ENCODE measurements at regions not wholly inside any gene's neighbourhood (a gene's known extent, or its start where the extent isn't known, plus 50 kb on each side); places are given as distances from the start of the nearest gene placed in this dataset.

DNA sequence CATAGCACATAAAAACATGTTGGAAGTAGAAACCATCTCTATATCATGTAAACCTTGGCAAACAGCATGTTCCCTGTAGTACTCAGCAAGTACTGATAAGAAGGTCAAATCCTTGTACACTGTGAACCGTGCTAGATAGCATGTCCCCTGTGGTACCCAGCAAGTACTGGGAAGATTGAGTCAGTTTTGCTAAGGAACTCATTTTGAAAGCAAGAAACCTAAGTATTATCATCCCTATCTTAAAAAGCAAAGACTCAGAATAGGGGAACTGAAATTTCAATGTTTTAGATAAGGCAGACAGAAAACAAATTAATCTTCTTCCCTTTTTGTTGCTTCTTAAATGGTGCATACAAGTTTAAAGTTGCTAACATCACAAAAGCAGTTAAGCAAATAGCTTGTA is 180.2 kb downstream of the RBM46 start:
- 12 to 18% (median 15%) methylated on average over 1 of the region's 1 CpG for WGBS, 3 donors
- no peak overlapping the region for H3K27ac ChIP-seq
- H3K27me3 ChIP-seq = no peaks in the 10 kb centered on the region
- no peak overlapping the region for H3K4me3 ChIP-seq
- TF ChIP-seq EP300 (IDR thresholded peaks at IDR 0.05) (no peak), POLR2A (IDR thresholded peaks at IDR 0.05) (no peak)
- TF ChIP-seq, protein P1, sequence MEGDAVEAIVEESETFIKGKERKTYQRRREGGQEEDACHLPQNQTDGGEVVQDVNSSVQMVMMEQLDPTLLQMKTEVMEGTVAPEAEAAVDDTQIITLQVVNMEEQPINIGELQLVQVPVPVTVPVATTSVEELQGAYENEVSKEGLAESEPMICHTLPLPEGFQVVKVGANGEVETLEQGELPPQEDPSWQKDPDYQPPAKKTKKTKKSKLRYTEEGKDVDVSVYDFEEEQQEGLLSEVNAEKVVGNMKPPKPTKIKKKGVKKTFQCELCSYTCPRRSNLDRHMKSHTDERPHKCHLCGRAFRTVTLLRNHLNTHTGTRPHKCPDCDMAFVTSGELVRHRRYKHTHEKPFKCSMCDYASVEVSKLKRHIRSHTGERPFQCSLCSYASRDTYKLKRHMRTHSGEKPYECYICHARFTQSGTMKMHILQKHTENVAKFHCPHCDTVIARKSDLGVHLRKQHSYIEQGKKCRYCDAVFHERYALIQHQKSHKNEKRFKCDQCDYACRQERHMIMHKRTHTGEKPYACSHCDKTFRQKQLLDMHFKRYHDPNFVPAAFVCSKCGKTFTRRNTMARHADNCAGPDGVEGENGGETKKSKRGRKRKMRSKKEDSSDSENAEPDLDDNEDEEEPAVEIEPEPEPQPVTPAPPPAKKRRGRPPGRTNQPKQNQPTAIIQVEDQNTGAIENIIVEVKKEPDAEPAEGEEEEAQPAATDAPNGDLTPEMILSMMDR (IDR thresholded peaks at IDR 0.05) = no peak
- no peak for DNase-seq
- intact Hi-C loops (cut with DNase I) = no loop called here
- no peaks in the 10 kb centered on the region for H3K4me1 ChIP-seq (ENCODE audit: insufficient read depth)
- H3K9me3 ChIP-seq = no peaks in the 10 kb centered on the region
- no peaks in the 10 kb centered on the region for H3K36me3 ChIP-seq

DNA sequence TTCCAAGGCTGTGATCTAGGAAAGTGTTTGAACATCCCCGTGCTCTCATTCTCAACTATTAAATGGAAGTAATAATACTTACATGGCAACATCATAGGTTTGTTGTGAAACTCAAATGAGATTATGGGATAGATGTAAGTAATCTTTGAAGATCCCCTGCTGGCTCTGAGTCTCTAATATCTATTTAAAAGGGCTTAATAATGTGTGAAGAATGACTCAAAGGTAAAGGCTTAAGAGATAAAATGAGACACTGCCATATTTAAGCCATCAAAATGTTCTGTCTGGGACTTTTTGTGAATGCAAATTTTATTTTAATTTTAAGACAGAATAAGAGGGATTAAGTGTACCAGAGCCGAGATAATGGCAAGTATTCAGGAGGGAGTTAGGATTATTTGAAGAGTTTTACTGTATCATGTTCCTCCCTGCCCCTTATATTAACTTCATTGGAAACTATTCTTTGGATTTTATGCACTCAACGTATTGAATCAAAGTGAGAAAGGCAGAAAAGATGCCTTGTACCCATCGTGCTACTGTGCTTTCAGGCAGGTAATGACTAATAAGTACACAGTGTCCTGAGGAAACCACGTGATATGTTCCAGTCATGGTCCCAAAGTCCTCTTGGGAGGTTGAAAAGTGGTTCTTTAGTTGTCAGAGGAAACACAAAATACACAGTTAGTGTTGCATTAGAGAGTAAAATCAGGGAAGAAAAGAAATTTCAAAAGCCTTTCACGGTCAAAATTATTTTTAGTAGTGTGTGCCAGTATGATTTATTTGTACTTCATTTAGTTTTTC is 192.4 kb downstream of the RBM46 start:
- Histone ChIP-seq H3K4me3 (no peak overlapping the region), H3K9me3 (no peaks in the 10 kb centered on the region), H3K4me1 (ENCODE audit: insufficient read depth) (no peaks in the 10 kb centered on the region), H3K36me3 (no peaks in the 10 kb centered on the region), H3K27me3 (no peaks in the 10 kb centered on the region), H3K27ac (no peak overlapping the region)
- intact Hi-C loops (cut with DNase I) = no loop called here
- WGBS, 3 donors = 74 to 76% (median 75%) methylated on average over 6 of the region's 6 CpGs
- DNase-seq = no peak
- TF ChIP-seq, protein P1 (IDR thresholded peaks at IDR 0.05) = no peak
- TF ChIP-seq POLR2A (IDR thresholded peaks at IDR 0.05) = no peak
- no peak for TF ChIP-seq EP300 (IDR thresholded peaks at IDR 0.05)

DNA sequence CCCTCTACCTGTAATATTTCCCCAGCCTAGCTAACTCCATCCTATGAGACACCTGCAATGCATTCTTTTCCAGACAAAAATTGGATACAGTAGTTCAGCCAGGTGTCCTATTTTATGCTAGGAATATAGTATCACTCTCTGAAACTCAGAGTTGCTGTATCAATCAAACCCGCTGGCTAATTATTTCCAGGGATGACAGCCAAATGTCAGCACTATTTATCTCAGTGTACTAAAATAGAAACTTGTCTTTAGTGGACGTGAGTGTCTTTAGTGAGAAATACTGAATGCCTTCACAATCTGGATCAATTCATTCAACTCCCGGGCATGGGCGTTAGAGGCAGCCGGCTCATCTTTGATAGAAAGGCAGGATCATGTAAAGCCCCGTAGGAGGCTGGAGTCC is 196.2 kb downstream of the RBM46 start:
- 25 to 48% (median 25%) methylated on average over 6 of the region's 6 CpGs for WGBS, 3 donors
- no peak for DNase-seq
- no peaks in the 10 kb centered on the region for H3K36me3 ChIP-seq
- intact Hi-C loops (cut with DNase I) = no loop called here
- H3K27ac ChIP-seq = no peak overlapping the region
- H3K9me3 ChIP-seq = no peaks in the 10 kb centered on the region
- no peak overlapping the region for H3K4me3 ChIP-seq
- no peak for TF ChIP-seq EP300 (IDR thresholded peaks at IDR 0.05)
- TF ChIP-seq POLR2A (IDR thresholded peaks at IDR 0.05) = no peak
- TF ChIP-seq, protein P1 (IDR thresholded peaks at IDR 0.05) = no peak
- H3K4me1 ChIP-seq (ENCODE audit: insufficient read depth) = no peaks in the 10 kb centered on the region
- no peaks in the 10 kb centered on the region for H3K27me3 ChIP-seq

DNA sequence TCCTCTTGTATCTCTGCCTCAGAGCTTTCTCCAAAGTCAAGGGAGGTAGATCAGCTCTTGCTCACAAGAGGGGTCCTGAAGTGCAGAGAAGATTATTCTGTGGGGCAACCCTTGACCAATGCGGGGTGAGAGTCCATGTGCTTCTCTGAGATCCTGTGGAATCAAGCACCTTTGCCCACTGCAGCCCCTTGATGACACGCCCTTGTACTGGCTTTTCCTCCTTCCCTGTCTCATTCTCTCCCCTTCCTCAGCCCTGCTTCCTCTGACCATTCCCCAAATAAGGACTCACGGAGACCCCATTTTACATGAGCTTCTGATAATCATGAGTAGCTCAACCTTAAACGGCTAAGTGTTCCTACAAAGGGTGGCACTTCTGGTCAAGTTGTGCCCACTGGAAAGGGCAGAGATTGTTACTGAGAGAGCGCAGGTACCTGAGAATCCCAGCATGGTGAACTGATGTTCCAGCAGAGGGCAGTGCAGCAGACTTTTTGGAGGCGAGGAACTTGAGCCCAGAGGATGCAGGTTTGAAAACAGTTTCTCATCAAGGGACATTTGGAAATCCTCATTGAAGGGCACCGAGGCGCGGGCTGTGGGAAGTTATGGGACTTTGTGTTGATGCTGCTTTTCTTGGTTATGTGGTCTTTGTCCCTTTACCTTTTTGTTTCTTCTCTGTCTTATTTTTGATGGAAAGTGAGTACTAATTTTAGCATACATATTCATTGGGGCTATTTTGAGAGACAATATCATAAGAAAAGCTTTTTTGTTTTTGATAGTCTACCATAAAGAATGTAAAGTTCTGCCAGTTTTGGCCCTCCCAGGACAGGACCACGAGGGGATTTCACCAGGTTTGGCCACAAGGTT is 201.3 kb downstream of the RBM46 start:
- Histone ChIP-seq H3K4me3 (no peak overlapping the region), H3K4me1 (ENCODE audit: insufficient read depth) (no peaks in the 10 kb centered on the region), H3K27me3 (no peaks in the 10 kb centered on the region), H3K36me3 (no peaks in the 10 kb centered on the region), H3K9me3 (no peaks in the 10 kb centered on the region), H3K27ac (no peak overlapping the region)
- peak in 4 of 5 donors; percentile 33 to 67 (median 55) for DNase-seq
- intact Hi-C loops (cut with DNase I) = no loop called here
- 21 to 25% (median 21%) methylated on average over 10 of the region's 10 CpGs for WGBS, 3 donors
- TF ChIP-seq, protein P1 (IDR thresholded peaks at IDR 0.05) = peak in 1 of 3 donors; percentile 19
- no peak for TF ChIP-seq EP300 (IDR thresholded peaks at IDR 0.05)

Data from ovary (tissue), 7 donors.